ENCODE measurements at regions not wholly inside any gene's neighbourhood (a gene's known extent, or its start where the extent isn't known, plus 50 kb on each side); places are given as distances from the start of the nearest gene placed in this dataset.
"Not testable (repeated sequence)": the region's sequence is repeated elsewhere in the genome, so short reads cannot be mapped to it uniquely, and the experiment has no call there.

DNA sequence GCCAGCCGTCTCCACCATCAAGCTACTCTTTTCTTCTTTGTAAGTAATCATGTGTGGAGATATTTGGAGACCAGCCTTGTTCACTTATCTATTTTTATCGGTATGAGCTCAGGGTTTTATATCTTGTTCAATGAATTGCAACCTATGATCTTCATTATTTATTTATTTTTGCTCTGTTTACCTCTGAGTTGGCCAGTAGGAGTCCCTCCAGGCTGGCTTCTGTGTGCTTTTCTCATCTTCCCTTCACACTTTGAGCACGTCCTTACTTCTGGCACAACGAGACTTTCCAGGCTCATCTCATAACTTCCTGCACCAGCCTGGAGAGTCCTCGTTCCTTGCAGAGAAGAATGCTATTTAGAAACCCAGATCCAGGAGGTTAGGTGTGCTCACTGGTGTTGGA is 375.8 kb upstream of the PODXL start:
- DNase-seq = no peak

DNA sequence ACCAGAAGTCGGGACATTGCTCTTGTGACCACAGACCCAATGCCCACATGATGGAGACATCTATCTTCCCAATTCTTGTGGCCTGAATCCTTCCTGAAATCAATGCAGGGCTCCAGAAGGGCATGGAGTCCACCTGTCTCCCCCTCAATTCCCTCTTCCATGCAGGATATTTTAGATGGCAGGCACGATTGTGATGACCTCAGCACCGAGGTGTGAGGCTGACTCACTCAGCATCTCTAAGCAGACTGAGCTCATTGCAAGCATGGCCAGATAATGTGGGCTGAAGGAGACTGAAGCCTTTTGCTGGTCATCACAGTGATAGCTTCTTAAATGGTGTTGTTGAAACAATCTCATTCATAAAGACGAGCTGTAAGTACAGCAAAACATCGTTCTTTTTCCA is 374.9 kb upstream of the PODXL start:
- DNase-seq = no peak

DNA sequence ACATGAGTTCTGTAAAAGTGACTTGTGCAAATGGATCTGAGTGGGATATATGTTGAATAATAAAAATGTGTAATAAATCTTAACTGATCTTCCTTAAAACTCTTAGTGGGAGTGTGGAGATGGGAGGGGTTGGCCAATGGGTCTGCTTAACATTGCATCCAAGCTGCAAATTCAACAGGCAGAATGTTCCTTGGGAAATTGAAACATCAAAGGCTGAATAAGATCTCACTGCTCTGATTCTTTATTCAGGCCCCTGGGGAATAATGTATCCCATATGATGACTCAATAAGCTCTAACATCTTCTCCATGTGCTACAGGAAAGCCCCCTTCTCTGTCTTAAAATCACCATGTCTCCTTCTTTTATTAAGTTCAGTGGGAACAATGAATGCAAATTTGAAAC is 373.2 kb upstream of the PODXL start:
- DNase-seq = no peak

DNA sequence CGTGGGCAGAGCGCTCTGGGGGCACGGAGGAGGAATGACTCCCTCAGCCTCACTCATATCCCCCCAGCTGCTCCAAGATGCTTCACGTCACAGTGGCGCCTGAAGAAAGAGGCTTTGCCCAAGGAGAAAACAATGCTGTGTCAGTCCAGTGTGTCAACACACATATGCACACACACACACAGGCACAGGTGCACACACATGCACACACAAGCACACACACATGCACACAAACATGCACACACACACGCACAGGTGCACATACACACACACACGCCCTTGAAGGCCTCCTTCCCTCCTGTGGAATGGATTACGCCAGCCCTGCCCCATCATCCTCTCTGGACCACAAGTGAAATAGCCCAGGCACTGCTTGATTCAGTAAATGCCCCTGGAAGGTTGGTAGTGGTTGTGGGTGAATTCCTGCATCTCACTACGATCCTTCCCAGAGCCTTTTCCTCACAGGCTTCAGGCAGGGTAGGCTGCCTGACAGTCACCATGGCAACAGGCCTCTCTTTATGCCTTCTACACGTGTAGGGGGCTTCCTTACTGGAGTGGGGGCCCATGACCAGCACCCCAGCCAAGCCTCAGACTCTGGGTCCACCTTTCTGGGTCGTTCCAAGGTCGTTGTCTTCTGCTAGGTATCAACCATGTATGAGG is 371.5 kb upstream of the PODXL start:
- DNase-seq = no peak

DNA sequence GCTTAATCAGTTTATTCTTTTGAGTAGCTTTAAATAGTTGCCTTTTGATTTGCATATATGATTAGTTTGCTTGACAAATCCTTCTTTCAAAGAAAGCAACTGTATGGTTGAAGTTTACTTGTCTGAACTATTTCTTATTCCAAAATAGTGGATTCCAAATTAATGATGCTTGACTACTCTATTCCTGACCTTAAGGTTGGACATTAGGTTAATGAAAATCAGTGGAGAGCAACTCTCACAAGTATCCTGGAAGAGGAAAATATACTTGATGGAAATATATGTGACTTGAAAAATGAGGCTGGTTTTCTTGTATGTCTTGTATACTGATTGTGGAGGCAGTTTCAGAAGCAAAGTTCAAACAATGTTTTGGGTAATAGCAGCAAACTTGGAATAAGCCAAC is 369.2 kb upstream of the PODXL start:
- DNase-seq = no peak

DNA sequence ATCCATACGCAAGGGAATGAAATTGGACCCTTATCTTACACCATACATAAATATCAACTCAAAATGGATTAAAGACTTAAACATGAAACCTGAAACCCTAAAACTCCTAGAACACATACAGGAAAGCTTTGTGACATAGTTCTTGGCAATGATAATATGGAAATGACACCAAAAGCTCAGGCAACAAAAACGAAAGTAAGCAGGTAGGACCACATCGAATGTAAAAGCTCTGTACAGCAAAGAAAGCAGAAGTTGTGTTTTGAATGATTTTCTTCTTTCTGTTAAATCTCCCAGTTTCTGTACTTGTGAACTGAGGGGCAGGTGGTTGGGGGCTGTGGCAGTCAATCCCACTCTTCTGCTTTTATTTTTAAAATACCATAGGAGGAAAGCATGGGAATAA is 368.4 kb upstream of the PODXL start:
- DNase-seq = no peak

DNA sequence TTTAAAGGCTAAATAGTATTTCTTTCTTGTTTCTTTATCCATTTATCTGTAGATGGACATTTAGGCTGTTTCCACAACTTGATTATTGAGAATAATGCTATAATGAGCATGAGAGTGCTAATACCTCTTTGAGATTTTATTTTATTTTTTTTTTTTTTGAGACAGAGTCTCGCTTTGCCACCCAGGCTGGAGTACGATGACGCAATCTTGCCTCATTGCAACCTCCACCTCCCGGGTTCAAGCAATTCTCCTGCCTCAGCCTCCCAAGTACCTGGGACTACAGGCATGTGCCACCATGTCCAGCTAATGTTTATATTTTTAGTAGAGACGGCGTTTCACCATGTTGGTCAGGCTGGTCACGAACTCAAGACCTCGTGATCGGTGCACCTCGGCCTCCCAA is 366.5 kb upstream of the PODXL start:
- not testable (repeated sequence) for DNase-seq

DNA sequence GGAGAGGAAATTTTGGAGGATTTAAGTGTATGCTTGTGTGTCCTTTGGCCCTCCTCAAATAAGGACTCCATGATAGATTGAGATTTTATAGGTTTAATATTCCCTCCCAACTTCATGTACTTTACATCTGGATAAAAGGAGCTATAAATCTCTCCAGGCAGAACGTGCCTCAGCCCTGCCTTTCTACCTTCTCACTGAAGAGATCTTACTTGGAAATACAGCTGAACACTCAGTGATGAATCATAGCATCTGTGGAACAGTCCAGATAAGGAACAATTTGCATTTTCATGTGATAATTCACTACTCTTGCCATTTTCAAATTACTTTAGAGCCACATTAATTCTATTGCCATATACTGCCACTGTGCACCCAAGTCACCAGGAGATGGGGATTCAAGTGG is 364.6 kb upstream of the PODXL start:
- no peak for DNase-seq

DNA sequence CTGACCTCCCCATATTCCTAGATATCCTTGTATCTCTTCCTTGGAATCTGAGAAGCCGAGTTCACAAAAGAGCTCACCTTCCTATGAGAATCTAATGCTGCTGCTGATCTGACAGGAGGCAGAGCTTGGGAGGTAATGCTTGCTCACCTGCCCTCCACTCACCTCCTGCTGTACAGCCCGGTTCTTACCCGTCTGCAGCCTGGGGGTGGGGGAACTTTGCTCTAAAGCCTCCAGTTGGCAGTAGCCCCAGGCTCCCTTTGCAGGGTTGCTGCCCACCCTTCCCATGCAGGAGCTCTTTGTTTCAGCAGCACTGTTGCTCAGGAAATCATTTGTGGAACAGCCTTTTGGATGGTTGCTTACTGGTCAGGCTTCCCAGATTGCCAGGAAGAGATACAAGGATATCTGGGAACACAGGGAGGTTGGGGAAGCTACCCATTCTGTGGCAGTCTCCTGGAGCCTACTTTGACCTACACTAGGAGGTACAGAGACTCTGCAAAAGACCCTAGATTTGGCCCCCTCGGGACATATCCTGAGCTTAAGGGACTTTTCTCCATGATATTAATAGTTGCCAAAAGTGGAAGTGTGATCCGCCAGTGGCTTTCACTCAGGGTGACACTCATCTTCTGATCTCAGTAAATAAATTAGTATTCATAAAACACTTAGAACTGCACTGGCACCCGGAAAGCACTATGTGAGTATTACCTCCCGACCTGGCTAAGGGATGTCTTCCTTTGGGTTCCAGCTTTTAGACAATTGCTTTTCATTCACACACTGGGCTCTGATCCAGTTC is 363.7 kb upstream of the PODXL start:
- no peak for DNase-seq

DNA sequence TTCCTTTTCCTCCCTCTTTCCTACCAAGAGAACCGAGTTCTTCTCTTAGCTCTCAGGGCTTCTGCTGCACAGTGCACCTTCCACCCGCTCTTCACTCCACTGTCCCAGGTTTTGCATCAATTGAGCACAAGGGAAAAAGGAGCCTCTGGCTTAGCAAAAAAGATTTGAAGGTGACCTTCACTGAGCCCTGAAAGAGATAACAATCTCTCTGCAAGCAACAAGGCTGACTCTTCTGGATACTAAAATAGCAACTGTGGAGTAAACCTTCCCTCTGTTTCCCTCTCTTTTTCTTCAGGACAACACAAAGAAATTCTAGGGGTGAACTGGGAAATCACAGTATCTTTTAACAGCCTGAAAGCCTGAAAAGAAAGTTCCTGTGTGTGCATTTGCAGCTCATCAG is 354.7 kb upstream of the PODXL start:
- DNase-seq = no peak

DNA sequence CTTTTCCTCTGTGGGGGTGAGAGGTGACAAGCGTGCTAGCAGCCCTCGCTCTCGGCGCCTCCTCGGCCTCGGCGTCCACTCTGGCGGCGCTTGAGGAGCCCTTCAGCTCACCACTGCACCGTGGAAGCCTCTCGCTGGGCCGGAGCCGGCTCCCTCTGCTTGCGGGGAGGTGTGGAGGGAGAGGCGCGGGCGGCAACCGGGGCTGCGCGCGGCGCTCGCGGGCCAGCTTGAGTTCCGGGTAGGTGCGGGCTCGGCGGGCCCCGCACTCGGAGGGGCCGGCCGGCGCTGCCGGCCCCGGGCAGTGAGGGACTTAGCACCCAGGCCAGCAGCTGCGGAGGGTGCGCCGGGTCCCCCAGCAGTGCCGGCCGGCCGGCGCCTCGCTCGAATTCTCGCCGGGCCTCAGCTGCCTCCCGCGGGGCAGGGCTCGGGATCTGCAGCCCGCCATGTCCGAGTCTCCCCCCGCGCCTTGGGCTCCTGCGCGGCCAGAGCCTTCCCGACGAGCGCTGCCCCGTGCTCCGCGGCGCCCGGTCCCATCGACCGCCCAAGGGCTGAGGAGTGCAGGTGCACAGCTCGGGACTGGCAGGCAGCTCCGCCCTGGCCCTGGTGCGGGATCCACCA is 352.8 kb upstream of the PODXL start:
- no peak for DNase-seq

DNA sequence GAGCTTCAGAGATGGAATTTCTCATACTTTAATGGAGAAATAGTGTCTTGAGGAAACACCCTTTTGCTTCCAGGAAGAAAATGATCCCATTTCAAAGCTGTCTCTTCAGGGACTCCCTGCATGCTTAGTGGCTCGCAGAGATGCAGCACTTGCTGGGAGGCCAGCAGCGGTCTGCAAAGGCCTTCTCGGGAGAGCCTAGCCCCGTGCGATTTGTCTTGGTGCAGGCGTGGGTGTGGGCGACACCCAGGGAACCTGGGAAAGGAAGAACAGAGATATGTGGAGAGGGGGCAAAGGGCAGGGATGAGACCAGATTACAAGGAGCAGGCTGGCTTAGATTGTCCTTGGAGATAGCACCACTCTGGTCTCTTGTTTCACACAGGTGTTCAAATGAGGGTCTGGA is 352.3 kb upstream of the PODXL start:
- DNase-seq = no peak

DNA sequence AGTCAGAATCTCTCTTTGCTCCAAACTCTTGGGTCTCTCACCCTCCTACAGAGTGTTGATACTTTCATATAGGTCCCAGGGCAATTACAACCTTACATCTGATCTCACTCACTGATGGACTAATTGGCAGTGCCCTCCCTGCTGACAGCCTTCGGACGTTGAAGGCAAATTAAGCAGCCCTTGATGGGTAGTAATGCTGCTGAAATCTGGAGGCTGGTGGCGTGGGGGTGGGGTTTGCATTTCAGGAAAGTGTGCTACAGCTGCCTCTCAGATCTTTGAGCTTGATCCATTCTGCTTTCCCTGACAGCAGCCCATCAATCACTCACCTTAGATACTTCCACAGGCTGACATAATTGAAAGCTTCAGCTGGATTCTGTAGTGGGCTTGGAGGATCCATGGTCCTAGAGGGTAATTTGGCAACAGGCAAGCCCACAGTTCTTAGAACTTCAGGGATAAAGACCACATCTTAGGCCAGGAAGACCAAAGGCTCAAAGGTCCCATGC is 349.1 kb upstream of the PODXL start:
- DNase-seq = no peak

DNA sequence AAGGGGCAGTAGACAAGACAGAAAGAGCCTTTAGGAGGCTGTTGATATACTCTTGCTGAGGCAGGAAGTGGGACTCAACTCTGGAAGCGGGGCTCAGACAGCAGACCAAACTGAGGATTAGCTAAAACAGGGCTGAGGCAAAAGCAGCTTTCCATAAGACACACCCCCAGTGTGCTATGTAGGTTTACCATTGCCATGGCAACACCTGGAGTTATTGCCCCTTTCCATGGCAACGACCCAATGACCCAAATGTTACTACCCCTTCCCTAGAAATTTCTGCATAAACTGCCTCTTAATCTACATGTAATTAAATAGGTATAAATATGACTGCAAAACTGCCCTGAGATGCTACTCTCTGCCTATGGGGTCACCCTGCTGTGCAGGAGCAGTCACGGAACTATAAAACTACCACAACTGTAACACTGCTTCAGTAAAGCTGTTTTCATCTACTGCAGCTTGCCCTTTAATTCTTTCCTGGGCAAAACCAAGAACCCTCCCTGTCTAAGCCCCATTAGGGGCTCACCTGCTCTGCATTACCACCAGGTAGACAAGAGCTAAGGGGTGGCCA is 348.4 kb upstream of the PODXL start:
- DNase-seq = no peak

DNA sequence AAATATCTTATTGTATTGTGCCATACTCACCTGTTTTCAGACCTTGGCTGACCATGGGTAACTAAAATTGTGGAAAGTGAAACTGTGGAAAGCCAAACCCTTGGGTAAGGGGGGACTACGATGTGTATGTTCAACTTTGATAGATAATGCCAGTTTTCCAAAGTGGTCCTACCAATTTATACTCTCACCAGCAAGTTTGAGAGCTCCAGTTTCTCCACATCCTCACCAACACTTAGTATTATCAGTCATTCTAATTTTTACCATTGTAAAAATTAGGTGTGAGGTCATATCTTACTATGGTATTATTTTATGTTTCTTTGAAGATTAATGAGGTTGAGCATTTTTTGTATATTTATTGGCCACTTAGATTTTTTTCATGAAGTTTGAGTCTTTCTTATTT is 346.9 kb upstream of the PODXL start:
- no peak for DNase-seq

DNA sequence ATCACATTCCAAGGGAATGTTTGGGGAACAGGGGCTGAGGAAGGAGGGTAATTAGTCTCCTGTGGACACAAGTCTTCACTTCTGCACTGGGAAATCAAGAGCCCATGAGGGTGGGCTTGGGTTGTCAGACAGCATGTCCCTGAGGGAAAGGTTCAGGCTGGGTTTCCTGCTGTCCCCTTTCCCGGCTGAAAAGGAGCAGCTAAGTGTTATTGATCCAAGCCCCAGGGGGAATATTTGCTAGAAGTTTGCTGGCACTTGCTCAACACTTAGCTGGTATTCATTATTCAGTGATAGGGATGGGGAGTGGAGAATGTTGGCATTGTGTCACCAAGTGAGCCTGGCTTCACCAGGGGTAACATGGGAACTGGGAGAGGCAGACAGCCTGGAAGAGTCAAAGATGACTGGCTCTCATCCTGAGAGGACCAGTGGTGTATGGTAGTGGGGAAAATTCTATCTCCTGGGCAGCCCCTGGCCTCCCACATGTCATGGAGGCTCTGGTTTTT is 344.4 kb upstream of the PODXL start:
- DNase-seq = no peak

DNA sequence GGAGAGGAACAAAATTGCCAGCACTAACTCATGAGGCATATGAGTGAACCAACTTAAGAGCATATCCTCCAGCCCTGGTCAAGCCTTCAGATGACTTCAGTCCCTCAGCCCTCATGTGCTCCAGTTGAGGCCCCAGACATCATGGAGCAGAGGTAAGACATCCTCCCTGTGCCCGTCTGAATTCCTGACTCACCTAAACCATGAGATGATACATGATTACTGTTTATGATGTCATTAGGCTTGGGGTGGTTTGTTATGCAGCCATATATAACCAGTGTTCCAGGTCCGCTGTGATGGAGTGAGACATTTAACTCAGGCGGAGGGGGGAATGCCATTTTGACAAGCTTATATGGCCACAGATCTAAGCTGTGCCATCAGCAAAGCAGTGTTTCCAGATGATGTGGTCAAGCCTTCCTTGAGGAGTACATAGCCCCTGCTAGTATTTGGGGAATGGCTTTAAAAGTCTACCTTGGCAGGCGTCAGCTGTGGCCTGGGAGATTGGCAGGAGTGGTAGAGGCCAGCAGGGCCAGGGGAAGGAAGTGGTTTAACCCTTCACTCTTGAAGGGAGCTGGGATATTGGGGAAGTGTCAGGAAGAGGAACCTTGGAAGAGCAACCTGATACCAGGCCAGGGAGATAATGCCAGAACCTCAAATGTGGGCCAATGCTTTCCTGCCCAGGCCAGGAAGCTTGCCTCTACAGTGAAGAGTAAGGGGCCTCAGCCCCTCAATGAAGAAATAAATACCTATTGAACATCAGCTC is 343.0 kb upstream of the PODXL start:
- no peak for DNase-seq

DNA sequence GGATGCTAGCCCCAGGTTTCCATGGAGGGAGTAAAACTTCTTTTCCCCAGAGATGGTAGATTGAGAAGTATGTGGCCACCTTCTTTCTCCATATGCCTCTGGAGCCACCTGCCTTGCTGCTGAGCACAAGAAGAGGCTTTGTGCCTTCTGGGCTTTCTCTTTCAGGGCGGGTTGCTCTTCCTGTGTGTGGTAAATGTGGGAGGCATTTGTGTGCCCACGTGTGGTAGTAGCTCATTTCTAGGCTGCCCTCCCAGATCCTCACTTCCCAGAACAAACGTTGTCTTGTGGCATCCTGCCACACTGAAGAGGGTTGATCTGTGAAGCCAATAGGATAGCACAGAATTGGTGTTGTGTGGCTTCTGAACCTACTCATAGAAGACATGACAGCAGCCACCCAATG is 342.0 kb upstream of the PODXL start:
- no peak for DNase-seq

DNA sequence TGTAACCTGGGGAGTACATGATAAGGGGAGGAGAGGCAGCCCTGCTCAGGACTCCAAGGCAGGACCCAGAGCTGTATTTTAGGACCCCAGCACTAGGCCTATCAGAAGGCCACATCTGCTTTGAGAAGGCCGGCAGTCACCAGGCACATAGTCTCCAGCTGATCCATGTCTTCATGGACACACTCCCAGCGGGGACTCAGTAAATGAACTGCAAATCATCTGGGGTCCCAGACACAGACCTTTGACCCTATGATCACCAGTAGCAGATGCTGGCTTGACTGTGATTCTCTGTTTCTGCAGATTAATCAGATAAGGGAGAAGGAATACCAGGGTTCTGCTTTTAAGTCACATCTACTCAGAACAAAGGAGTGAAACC is 341.4 kb upstream of the PODXL start:
- no peak for DNase-seq

DNA sequence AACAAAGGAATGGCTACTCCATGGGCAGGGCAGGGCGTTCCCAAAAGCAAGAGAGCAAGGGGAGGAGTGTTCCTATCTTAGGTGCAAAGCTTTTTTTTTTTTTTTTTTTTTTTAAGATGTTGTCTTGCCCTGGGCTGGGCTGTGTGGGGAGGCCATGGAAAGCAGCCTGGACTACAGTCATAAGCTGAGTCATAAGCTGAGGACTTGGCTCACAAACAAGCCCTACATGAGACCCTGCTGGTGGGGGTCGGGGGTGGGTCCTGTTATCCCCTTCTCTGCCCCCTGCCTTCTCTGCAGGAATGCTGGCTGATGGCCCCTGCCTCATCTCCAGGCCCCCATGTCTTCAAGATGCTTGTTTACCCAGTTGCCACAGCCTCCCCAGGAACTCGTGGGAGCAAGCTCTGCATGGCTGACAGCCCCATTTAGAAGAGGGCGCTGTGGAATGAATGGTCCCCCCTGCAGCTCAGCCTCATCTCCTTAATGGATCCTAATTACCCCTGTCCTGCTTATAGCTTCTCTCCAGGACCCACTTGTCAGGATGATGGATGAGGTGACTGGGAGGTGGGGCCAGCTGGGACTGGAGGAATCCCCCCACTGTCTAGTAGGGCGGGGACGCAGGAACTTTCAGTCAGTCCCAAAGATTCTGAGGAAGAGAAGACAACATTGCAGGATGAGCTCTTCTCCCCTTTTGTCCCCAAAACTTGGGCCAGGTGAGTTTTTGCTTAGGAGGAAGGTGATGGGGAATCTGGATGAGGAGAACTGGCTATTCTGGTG is 340.8 kb upstream of the PODXL start:
- no peak for DNase-seq

DNA sequence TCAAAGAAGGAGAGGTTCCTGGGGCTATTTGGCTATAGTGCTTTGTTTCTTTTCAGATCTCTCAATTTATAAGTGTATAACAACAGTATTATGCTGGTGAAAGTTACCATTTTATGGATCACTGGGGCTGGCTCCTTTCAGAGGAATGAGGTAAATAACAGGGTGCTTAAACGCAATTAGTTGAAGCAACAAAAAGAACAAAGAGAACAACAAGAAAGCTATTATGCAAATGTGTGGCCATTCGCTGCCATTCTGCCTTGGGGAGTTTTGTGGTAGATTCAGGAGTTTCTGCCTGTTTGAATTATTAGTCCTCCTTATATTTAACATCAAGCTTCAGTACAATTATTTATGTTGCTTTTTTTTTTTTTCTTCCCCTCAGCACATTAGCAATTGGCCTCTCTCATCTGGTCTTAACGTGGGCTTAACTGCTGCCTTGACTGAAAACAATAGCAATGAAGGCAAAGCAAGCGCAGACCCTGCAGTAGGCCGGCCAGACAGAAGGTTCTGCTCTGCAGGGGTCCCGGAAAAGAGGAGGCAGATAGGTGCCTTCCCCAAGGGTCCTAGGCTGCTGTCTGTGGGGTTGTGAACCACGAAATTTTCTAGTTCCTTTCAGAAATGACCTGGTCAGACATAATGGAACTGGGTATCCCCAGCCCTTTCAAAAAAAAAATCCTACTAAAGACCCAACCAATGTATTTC is 339.9 kb upstream of the PODXL start:
- no peak for DNase-seq

Measured in NCI-H1417 treated with DMSO at 0.1 percent for 48 hours (cell line).